Astrocyte (in vitro differentiated cells and primary cell): ENCODE measurements at regions not wholly inside any gene's neighbourhood (a gene's known extent, or its start where the extent isn't known, plus 50 kb on each side); places are given as distances from the start of the nearest gene placed in this dataset.

Experiments
- DNase-seq: peaks from one replicate; pipeline ENCODE4 v3.0.0-alpha.2; 2010; ENCODE audit warnings: low read depth
- FAIRE-seq: peaks from 2 replicates; lab custom pipeline; 2011; peaks lifted over from hg19 to GRCh38; lab: Jason Lieb, UNC
- H2AFZ ChIP-seq: 2 replicates; pipeline ENCODE4 v1.6.0; 2012; ENCODE audit warnings: low read depth, low read length, inconsistent platforms
- H3K27ac ChIP-seq: 2 replicates; pipeline ENCODE4 v1.5.1; 2011; ENCODE audit warnings: low read depth, low read length, inconsistent platforms
- H3K27me3 ChIP-seq: 2 replicates; pipeline ENCODE4 v1.6.0; 2011; ENCODE audit warnings: low read length, inconsistent platforms; ENCODE audit not compliant: insufficient read depth
- H3K36me3 ChIP-seq: 2 replicates; pipeline ENCODE4 v1.5.1; 2011; ENCODE audit warnings: low read length, inconsistent platforms; ENCODE audit not compliant: insufficient read depth
- H3K4me1 ChIP-seq: 2 replicates; pipeline ENCODE4 v1.5.1; 2011; ENCODE audit warnings: low read length, inconsistent platforms; ENCODE audit not compliant: insufficient read depth
- H3K4me2 ChIP-seq: 2 replicates; pipeline ENCODE4 v1.6.0; 2012; ENCODE audit warnings: low read length, inconsistent platforms
- H3K4me3 ChIP-seq: 2 replicates; pipeline ENCODE4 v1.5.1; 2011; ENCODE audit warnings: low read depth, mild to moderate bottlenecking, low read length, inconsistent platforms; ENCODE audit not compliant: insufficient read depth
- H3K79me2 ChIP-seq: 2 replicates; pipeline ENCODE4 v1.6.0; 2012; ENCODE audit warnings: mild to moderate bottlenecking, low read length, inconsistent platforms; ENCODE audit not compliant: insufficient read depth
- H3K9ac ChIP-seq: 2 replicates; pipeline ENCODE4 v1.6.0; 2012; ENCODE audit warnings: mild to moderate bottlenecking, low read length, inconsistent platforms
- H3K9me3 ChIP-seq: 2 replicates; pipeline ENCODE4 v1.5.1; 2012; ENCODE audit warnings: low read depth, mild to moderate bottlenecking, low read length, inconsistent platforms; ENCODE audit not compliant: insufficient read depth
- H4K20me1 ChIP-seq: 2 replicates; pipeline ENCODE4 v1.6.0; 2012; ENCODE audit warnings: low read length, inconsistent platforms; ENCODE audit not compliant: insufficient read depth
- H3K27ac Mint-ChIP-seq: one replicate; pipeline ENCODE4 v1.8.0; 2021; ENCODE audit warnings: mild to moderate bottlenecking, mixed read lengths; ENCODE audit not compliant: unreplicated experiment
- H3K27me3 Mint-ChIP-seq: one replicate; pipeline ENCODE4 v1.8.0; 2021; ENCODE audit warnings: low read depth, mixed read lengths; ENCODE audit not compliant: unreplicated experiment
- H3K36me3 Mint-ChIP-seq: one replicate; pipeline ENCODE4 v1.8.0; 2021; ENCODE audit warnings: low read depth, mixed read lengths; ENCODE audit not compliant: unreplicated experiment
- H3K4me1 Mint-ChIP-seq: one replicate; pipeline ENCODE4 v1.8.0; 2021; ENCODE audit warnings: low read depth, mixed read lengths; ENCODE audit not compliant: unreplicated experiment
- H3K4me3 Mint-ChIP-seq: one replicate; pipeline ENCODE4 v1.8.0; 2021; ENCODE audit warnings: mild to moderate bottlenecking, moderate library complexity, mixed read lengths; ENCODE audit not compliant: unreplicated experiment
- H3K9me3 Mint-ChIP-seq: one replicate; pipeline ENCODE4 v1.8.0; 2021; ENCODE audit warnings: mild to moderate bottlenecking, mixed read lengths; ENCODE audit not compliant: unreplicated experiment
- CTCF ChIP-seq: IDR thresholded peaks from 2 replicates; pipeline ENCODE4 v1.5.1; 2011; ENCODE audit warnings: low read depth, mild to moderate bottlenecking, inconsistent platforms, low read length, moderate library complexity; ENCODE audit not compliant: insufficient read depth
- EZH2 ChIP-seq: IDR thresholded peaks from 2 replicates; pipeline ENCODE4 v1.6.1; 2012; ENCODE audit warnings: mild to moderate bottlenecking, low read length, inconsistent platforms; ENCODE audit not compliant: insufficient read depth

- Mint-ChIP-seq H3K4me1 (peaks cover 32% of the 10 kb centered on the region), H3K9me3 (no peaks in the 10 kb centered on the region), H3K27me3 (peaks cover 2% of the 10 kb centered on the region), H3K36me3 (no peaks in the 10 kb centered on the region), H3K27ac (peak overlapping the region; percentile 5), H3K4me3 (no peak overlapping the region)
- Histone ChIP-seq H3K4me3 (no peak overlapping the region), H3K4me1 (peaks cover 18% of the 10 kb centered on the region), H3K36me3 (no peaks in the 10 kb centered on the region), H3K27ac (peak overlapping the region; percentile 10), H3K4me2 (peak overlapping the region; percentile 47), H3K79me2 (no peaks in the 10 kb centered on the region), H3K9ac (no peak overlapping the region), H3K27me3 (peaks cover 2% of the 10 kb centered on the region), H4K20me1 (peaks cover 3% of the 10 kb centered on the region), H2AFZ (no peak overlapping the region), H3K9me3 (no peaks in the 10 kb centered on the region)
- TF ChIP-seq EZH2 = no peak
- TF ChIP-seq CTCF = peak; percentile 16
- peak; percentile 76 for DNase-seq
- FAIRE-seq = no peak
Measured at GRCh38 chr12:66066137-66066928, 64.2 kb downstream of the LLPH start.

GRCh38 chr12:66065641-66066136 lies 64.9 kb downstream of the LLPH start:
- H3K27ac ChIP-seq = peak overlapping the region; percentile 10
- H3K4me3 Mint-ChIP-seq = no peak overlapping the region
- H2AFZ ChIP-seq = no peak overlapping the region
- peaks cover 2% of the 10 kb centered on the region for H3K27me3 Mint-ChIP-seq
- H3K27me3 ChIP-seq = no peaks in the 10 kb centered on the region
- peaks cover 3% of the 10 kb centered on the region for H4K20me1 ChIP-seq
- no peak for TF ChIP-seq CTCF
- peaks cover 32% of the 10 kb centered on the region for H3K4me1 Mint-ChIP-seq
- DNase-seq (peak; percentile 50), FAIRE-seq (peak; percentile 73)
- no peaks in the 10 kb centered on the region for H3K9me3 ChIP-seq
- no peaks in the 10 kb centered on the region for H3K9me3 Mint-ChIP-seq
- peak overlapping the region; percentile 47 for H3K4me2 ChIP-seq
- peak overlapping the region; percentile 43 for H3K27ac Mint-ChIP-seq
- H3K4me3 ChIP-seq = no peak overlapping the region
- no peak overlapping the region for H3K9ac ChIP-seq
- H3K79me2 ChIP-seq = no peaks in the 10 kb centered on the region
- H3K4me1 ChIP-seq = peaks cover 18% of the 10 kb centered on the region
- no peaks in the 10 kb centered on the region for H3K36me3 Mint-ChIP-seq
- no peaks in the 10 kb centered on the region for H3K36me3 ChIP-seq

GRCh38 chr12:66065150-66065549 lies 65.4 kb downstream of the LLPH start:
- H3K27me3 Mint-ChIP-seq = peaks cover 2% of the 10 kb centered on the region
- H3K27ac ChIP-seq = no peak overlapping the region
- no peak overlapping the region for H3K9ac ChIP-seq
- DNase-seq (no peak), FAIRE-seq (no peak)
- no peaks in the 10 kb centered on the region for H3K9me3 Mint-ChIP-seq
- H3K36me3 ChIP-seq = no peaks in the 10 kb centered on the region
- H3K27me3 ChIP-seq = no peaks in the 10 kb centered on the region
- H4K20me1 ChIP-seq = peaks cover 3% of the 10 kb centered on the region
- TF ChIP-seq EZH2 (no peak), CTCF (no peak)
- H3K79me2 ChIP-seq = no peaks in the 10 kb centered on the region
- H3K9me3 ChIP-seq = no peaks in the 10 kb centered on the region
- H3K4me2 ChIP-seq = no peak overlapping the region
- H3K4me1 ChIP-seq = peaks cover 18% of the 10 kb centered on the region
- H3K4me1 Mint-ChIP-seq = peaks cover 32% of the 10 kb centered on the region
- H3K27ac Mint-ChIP-seq = no peak overlapping the region
- no peak overlapping the region for H3K4me3 ChIP-seq
- no peak overlapping the region for H2AFZ ChIP-seq
- H3K36me3 Mint-ChIP-seq = no peaks in the 10 kb centered on the region
- H3K4me3 Mint-ChIP-seq = no peak overlapping the region
